Natural killer cell (primary cell): ENCODE measurements at regions not wholly inside any gene's neighbourhood (a gene's known extent, or its start where the extent isn't known, plus 50 kb on each side); places are given as distances from the start of the nearest gene placed in this dataset.

ENCODE experiments used
- ATAC-seq, 3 donors: fragments of 150-1000 bp in 2 of 3; fragments of 200-7000 bp in 1 of 3; cut with Tn5 transposase; 1 replicate in 1 of 3; 2 replicates in 2 of 3; pipeline ENCODE4 v1.10.0; 2021; ENCODE audit warnings: mild to moderate bottlenecking in 2 of 3, moderate library complexity in 2 of 3
- DNase-seq, 2 donors: peaks; one replicate each; pipeline versions ENCODE4 v3.0.0 to v3.0.0-alpha.2; 2013 to 2021; ENCODE audit warnings: mixed read lengths in 1 of 2
- H3K27ac ChIP-seq: one replicate; pipeline ENCODE4 v1.5.1; 2013; ENCODE audit warnings: mild to moderate bottlenecking, low read length
- H3K27me3 ChIP-seq: one replicate; pipeline ENCODE4 v1.6.1; 2013; ENCODE audit warnings: low read length; ENCODE audit not compliant: control insufficient read depth, insufficient read depth
- H3K36me3 ChIP-seq: one replicate; pipeline ENCODE4 v1.6.1; 2013; ENCODE audit warnings: low read length; ENCODE audit not compliant: control insufficient read depth, insufficient read depth
- H3K4me1 ChIP-seq: one replicate; pipeline ENCODE4 v1.6.1; 2013; ENCODE audit warnings: low read length; ENCODE audit not compliant: control insufficient read depth, insufficient read depth
- H3K4me3 ChIP-seq: one replicate; pipeline ENCODE4 v1.5.1; 2013; ENCODE audit warnings: low read length
- H3K9me3 ChIP-seq: one replicate; pipeline ENCODE4 v1.6.1; 2013; ENCODE audit warnings: low read length; ENCODE audit not compliant: control insufficient read depth, insufficient read depth
- H3K27ac Mint-ChIP-seq, 2 donors: one replicate each; pipeline ENCODE4 v1.8.0; 2022; ENCODE audit warnings: mild to moderate bottlenecking in 2 of 2, mixed read lengths in 2 of 2, moderate library complexity in 1 of 2
- H3K27me3 Mint-ChIP-seq, 2 donors: one replicate each; pipeline ENCODE4 v1.8.0; 2022; ENCODE audit warnings: low read depth in 2 of 2, mixed read lengths in 2 of 2
- H3K36me3 Mint-ChIP-seq: one replicate; pipeline ENCODE4 v1.8.0; 2022; ENCODE audit warnings: mixed read lengths
- H3K4me1 Mint-ChIP-seq, 2 donors: one replicate each; pipeline ENCODE4 v1.8.0; 2022; ENCODE audit warnings: mixed read lengths in 2 of 2
- H3K4me3 Mint-ChIP-seq: one replicate; pipeline ENCODE4 v1.8.0; 2022; ENCODE audit warnings: mild to moderate bottlenecking, moderate library complexity, mixed read lengths
- H3K9me3 Mint-ChIP-seq, 2 donors: one replicate each; pipeline ENCODE4 v1.8.0; 2022; ENCODE audit warnings: mixed read lengths in 2 of 2
- WGBS: methylation state at CpG from one replicate; pipeline ENCODE4 v1.1.7; 2013; ENCODE audit warnings: missing lambda C conversion rate; ENCODE audit not compliant: insufficient coverage; 5-methylcytosine and 5-hydroxymethylcytosine counted together
- intact Hi-C: fragments of 100-400 bp; cut with micrococcal nuclease; formaldehyde crosslinking; loops from one replicate; pipeline ENCODE4 v1.14.2; 2022
- TF ChIP-seq, protein P1 (sequence below): fragments of 200-600 bp; IDR thresholded peaks from one replicate; pipeline ENCODE4 v1.8.0; 2022; ENCODE audit warnings: antibody characterized with exemption

DNA sequence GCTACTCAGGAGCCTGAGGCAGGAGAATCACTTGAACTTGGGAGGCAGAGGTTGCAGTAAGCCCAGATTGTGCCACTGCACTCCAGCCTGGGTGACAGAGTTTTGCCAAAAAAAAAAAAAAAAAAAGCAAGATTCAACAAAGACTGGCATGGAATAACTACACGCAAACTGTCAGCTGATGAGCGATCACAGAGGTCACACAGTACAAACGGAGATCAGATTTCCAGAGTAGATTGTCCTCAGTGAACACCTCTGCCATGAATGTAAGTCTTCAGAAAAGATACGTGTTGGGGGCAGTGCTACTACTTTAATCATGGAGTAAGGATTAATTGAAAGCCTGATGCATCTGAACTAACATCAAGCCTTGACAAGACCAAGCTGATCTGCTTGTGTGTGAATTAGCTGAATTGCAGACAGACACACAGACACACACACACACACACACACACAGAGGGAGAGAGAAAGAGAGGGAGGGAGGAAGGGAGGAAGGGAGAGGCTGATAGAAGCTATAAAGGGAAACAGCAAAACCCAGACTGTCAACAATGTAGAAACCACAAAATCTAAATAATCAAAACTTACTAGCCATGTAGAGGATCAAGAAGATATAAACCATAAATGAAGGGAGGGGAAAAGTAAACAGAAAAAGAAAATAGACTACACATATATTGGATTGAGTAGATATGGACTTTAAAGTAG is 222.9 kb upstream of the ZNF462 start:
- Histone ChIP-seq H3K36me3 (no peaks in the 10 kb centered on the region), H3K9me3 (no peaks in the 10 kb centered on the region), H3K4me3 (no peak overlapping the region), H3K27ac (no peak overlapping the region), H3K4me1 (no peaks in the 10 kb centered on the region), H3K27me3 (no peaks in the 10 kb centered on the region)
- no peaks in the 10 kb centered on the region for H3K27me3 Mint-ChIP-seq
- no peak for ATAC-seq
- intact Hi-C loops = no loop called here
- TF ChIP-seq, protein P1, sequence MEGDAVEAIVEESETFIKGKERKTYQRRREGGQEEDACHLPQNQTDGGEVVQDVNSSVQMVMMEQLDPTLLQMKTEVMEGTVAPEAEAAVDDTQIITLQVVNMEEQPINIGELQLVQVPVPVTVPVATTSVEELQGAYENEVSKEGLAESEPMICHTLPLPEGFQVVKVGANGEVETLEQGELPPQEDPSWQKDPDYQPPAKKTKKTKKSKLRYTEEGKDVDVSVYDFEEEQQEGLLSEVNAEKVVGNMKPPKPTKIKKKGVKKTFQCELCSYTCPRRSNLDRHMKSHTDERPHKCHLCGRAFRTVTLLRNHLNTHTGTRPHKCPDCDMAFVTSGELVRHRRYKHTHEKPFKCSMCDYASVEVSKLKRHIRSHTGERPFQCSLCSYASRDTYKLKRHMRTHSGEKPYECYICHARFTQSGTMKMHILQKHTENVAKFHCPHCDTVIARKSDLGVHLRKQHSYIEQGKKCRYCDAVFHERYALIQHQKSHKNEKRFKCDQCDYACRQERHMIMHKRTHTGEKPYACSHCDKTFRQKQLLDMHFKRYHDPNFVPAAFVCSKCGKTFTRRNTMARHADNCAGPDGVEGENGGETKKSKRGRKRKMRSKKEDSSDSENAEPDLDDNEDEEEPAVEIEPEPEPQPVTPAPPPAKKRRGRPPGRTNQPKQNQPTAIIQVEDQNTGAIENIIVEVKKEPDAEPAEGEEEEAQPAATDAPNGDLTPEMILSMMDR = no peak
- 94% methylated on average over 4 of the region's 4 CpGs for WGBS
- no peak for DNase-seq
- H3K36me3 Mint-ChIP-seq = no peaks in the 10 kb centered on the region
- H3K9me3 Mint-ChIP-seq = peaks cover 0 to 3% of the 10 kb centered on the region in 2 donors
- H3K4me3 Mint-ChIP-seq = no peak overlapping the region
- peaks cover 18 to 19% of the 10 kb centered on the region in 2 donors for H3K4me1 Mint-ChIP-seq
- no peak overlapping the region for H3K27ac Mint-ChIP-seq

DNA sequence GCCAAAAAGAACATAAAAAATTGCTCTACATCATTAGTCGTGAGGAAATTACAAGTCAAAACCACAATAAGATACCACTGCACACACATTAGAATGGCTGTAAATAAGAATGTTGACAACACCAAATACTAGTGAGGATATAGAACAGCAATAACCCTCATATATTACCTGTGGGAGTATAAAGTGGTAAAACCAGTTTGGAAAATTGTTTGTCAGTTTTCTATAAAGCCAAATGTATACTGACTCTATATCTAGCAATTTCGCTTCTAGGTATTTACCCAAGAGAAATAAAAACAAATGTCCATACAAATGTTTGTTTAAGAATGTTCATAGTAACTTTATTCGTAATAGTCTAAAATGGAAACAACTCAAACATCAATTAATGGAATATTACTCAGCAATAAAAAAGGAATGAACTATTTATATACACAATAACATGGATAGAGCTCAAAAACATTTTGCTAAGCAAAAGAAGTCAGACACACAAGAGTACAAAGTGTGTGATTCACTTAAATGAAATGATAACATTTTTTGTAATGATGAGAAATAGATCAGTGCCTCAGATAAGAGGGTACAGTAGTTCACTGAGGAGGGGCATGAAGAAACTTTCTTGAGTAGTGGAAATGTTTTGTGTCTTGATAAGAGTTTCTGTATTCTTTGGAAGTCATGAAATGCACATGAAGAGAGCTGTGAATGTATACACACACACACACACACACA is 219.6 kb upstream of the ZNF462 start:
- no peaks in the 10 kb centered on the region for H3K4me1 ChIP-seq
- no peaks in the 10 kb centered on the region for H3K27me3 Mint-ChIP-seq
- intact Hi-C loops = no loop called here
- no peak overlapping the region for H3K27ac ChIP-seq
- H3K9me3 ChIP-seq = no peaks in the 10 kb centered on the region
- H3K4me3 ChIP-seq = no peak overlapping the region
- ATAC-seq = no peak
- no CpG with 5 or more reads among the region's 3 CpGs for WGBS
- TF ChIP-seq, protein P1 = no peak
- no peak for DNase-seq
- H3K4me3 Mint-ChIP-seq = no peak overlapping the region
- H3K36me3 ChIP-seq = no peaks in the 10 kb centered on the region
- H3K27me3 ChIP-seq = no peaks in the 10 kb centered on the region
- H3K36me3 Mint-ChIP-seq = no peaks in the 10 kb centered on the region
- H3K27ac Mint-ChIP-seq = no peak overlapping the region
- H3K4me1 Mint-ChIP-seq = peaks cover 15 to 18% of the 10 kb centered on the region in 2 donors
- H3K9me3 Mint-ChIP-seq = peaks cover 0 to 3% of the 10 kb centered on the region in 2 donors

DNA sequence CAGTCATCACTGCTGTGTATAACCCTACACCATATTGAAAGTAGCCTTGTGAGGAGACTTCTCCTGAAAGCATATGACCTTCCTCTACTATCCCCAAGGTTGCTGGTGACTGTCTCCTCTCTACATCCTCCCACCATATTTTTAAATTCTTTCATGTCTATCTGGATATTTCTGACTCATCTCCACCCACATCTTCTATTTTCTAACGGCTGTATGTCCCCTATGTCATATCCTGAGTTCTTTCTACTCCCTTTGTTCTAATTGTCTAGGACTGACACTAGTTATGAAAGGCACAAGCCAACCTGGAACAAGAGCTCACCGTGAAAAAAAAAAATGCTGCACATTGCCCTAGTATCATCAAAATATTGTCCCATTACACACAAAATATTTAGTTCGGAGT is 218.3 kb upstream of the ZNF462 start:
- H3K36me3 ChIP-seq = no peaks in the 10 kb centered on the region
- Mint-ChIP-seq H3K27me3 (no peaks in the 10 kb centered on the region), H3K9me3 (peaks cover 0 to 3% of the 10 kb centered on the region in 2 donors), H3K4me3 (no peak overlapping the region), H3K4me1 (peaks cover 9 to 12% of the 10 kb centered on the region in 2 donors), H3K36me3 (no peaks in the 10 kb centered on the region), H3K27ac (no peak overlapping the region)
- no peak overlapping the region for H3K27ac ChIP-seq
- no peaks in the 10 kb centered on the region for H3K27me3 ChIP-seq
- TF ChIP-seq, protein P1 = no peak
- DNase-seq (no peak), ATAC-seq (no peak)
- no peak overlapping the region for H3K4me3 ChIP-seq
- H3K4me1 ChIP-seq = no peaks in the 10 kb centered on the region
- WGBS = 81% methylated on average over 2 of the region's 3 CpGs
- intact Hi-C loops = no loop called here
- H3K9me3 ChIP-seq = no peaks in the 10 kb centered on the region
